Skeletal muscle tissue (tissue), 3 donors: ENCODE measurements at regions not wholly inside any gene's neighbourhood (a gene's known extent, or its start where the extent isn't known, plus 50 kb on each side); places are given as distances from the start of the nearest gene placed in this dataset.
A peak's percentile ranks its signal among the peaks of the same experiment; 100 is the strongest.

Experiments used
- H3K27ac ChIP-seq: one replicate; pipeline ENCODE4 v1.7.0; 2013; ENCODE audit warnings: mild to moderate bottlenecking, low read depth, low read length, inconsistent platforms
- H3K27me3 ChIP-seq, 3 donors: one replicate each; pipeline ENCODE4 v1.7.0; 2013; ENCODE audit warnings: low read length in 3 of 3; ENCODE audit not compliant: control insufficient read depth in 3 of 3, insufficient read depth in 3 of 3
- H3K36me3 ChIP-seq, 3 donors: one replicate each; pipeline ENCODE4 v1.7.0; 2013; ENCODE audit warnings: low read length in 3 of 3; ENCODE audit not compliant: control insufficient read depth in 3 of 3, insufficient read depth in 3 of 3
- H3K4me1 ChIP-seq, 3 donors: one replicate each; pipeline ENCODE4 v1.7.0; 2013; ENCODE audit warnings: low read length in 3 of 3, mild to moderate bottlenecking in 3 of 3; ENCODE audit not compliant: control insufficient read depth in 3 of 3, insufficient read depth in 3 of 3
- H3K4me3 ChIP-seq, 3 donors: one replicate each; pipeline ENCODE4 v1.7.0; 2013; ENCODE audit warnings: low read length in 3 of 3
- H3K9ac ChIP-seq, 3 donors: one replicate each; pipeline ENCODE4 v1.7.0; 2013; ENCODE audit warnings: low read length in 3 of 3, mild to moderate bottlenecking in 3 of 3, moderate library complexity in 2 of 3, low read depth in 1 of 3
- H3K9me3 ChIP-seq, 3 donors: one replicate each; pipeline ENCODE4 v1.7.0; 2013; ENCODE audit warnings: low read length in 3 of 3; ENCODE audit not compliant: control insufficient read depth in 3 of 3
- donor health status: Osteomylitis.

DNA sequence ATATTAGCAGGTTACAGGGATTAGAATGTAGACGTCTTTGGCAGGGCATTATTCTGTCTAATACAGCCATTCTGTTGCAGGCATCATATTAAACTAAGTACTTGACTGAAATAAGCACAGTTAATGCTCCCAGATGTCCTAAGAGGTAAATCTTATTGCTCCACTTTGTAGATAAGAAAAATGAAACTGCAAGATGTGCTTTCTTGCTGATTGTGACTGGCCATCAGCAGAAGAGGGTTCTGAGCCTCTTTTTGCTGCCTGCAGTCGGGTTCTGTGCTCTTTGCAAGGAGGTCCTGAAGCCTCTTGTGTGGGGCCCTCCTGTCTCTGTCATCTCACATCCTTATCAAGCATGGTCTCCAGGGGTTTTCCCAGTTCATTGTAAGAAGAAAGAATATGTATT lies 167.1 kb downstream of the KCNJ2 start:
- Histone ChIP-seq H3K36me3 (no peaks in the 10 kb centered on the region), H3K27ac (no peak overlapping the region), H3K9me3 (peaks cover 0 to 2% (median 0%) of the 10 kb centered on the region in 3 donors), H3K4me1 (no peaks in the 10 kb centered on the region), H3K4me3 (no peak overlapping the region), H3K9ac (no peak overlapping the region), H3K27me3 (no peaks in the 10 kb centered on the region)

DNA sequence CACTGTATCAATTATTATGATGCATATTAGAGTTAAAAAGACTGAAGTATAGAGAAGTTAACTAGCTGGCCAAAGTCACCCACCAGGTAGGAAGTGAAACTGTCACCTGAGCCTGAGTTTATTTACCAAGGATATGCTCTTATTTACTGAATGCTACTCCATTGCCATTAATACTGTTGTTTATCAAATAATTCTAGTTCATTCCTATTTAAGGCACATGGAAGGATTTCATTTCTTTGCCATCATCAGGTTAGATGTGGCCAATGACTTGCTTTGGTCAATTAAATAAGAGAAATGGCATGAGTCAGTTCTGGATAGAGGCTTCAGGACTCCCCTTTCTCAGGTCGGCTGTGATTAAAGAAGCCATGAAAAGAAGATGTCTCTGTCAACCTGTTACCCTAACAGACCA lies 169.6 kb downstream of the KCNJ2 start:
- Histone ChIP-seq H3K9ac (no peak overlapping the region), H3K4me3 (no peak overlapping the region), H3K27me3 (no peaks in the 10 kb centered on the region), H3K27ac (no peak overlapping the region), H3K4me1 (no peaks in the 10 kb centered on the region), H3K36me3 (no peaks in the 10 kb centered on the region), H3K9me3 (no peaks in the 10 kb centered on the region)

DNA sequence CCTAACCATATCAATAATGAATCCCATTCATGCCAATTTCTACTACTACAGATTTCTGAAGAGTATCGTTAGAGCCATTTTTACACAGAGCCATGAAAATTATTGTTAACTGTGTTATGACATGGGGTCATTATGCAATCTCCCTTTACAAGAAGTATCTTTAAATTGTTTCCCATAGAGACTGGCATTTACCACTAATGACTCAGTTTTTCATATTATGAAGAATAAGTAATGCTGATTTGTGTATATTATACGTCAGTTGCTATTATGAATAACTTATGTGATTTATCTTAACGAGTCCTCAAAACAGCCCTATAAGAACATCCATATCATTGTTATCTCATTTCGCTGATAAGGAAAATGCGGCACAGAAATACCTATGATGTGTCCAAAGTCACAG lies 173.8 kb downstream of the KCNJ2 start:
- Histone ChIP-seq H3K4me3 (no peak overlapping the region), H3K27ac (no peak overlapping the region), H3K4me1 (no peaks in the 10 kb centered on the region), H3K27me3 (no peaks in the 10 kb centered on the region), H3K9ac (no peak overlapping the region), H3K36me3 (no peaks in the 10 kb centered on the region), H3K9me3 (no peaks in the 10 kb centered on the region)

DNA sequence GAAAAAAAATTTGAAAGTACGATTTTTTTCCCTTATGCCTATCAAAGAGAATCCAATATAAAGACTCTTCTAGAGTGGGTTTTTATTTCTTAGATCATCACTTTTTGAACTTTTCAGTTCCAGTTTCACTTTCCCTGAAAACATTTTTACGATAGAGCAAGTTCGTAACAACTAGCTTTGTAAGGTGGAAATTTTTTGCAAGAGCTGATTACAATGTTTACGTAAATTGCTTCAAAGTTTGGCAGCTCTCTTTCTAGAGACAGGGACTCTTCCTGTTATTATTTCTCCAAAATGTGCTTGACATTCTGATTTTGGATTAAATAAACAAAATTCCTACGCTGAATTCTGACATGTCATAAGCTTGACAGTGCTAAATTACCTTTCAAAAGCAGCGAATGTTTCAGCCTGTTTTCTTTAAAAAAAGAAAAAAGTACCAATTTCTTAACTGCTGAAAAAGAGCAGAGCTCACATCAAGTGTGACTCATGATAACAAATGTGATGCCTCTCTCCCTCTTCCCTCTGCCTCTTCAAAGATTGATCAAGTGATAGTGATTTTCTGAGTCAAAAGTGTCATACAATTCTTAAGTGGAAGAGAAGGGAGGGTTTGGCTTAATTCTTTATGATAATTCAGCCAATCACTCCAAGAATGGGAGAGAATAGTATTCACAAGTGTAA lies 175.2 kb downstream of the KCNJ2 start:
- H3K9me3 ChIP-seq, result no peaks in the 10 kb centered on the region
- no peaks in the 10 kb centered on the region for H3K4me1 ChIP-seq
- no peak overlapping the region for H3K27ac ChIP-seq
- no peaks in the 10 kb centered on the region for H3K27me3 ChIP-seq
- H3K9ac ChIP-seq, result peak overlapping the region in 1 of 3 donors; percentile 47
- no peaks in the 10 kb centered on the region for H3K36me3 ChIP-seq
- H3K4me3 ChIP-seq, result peak overlapping the region; percentile 6 to 46 (median 44)

DNA sequence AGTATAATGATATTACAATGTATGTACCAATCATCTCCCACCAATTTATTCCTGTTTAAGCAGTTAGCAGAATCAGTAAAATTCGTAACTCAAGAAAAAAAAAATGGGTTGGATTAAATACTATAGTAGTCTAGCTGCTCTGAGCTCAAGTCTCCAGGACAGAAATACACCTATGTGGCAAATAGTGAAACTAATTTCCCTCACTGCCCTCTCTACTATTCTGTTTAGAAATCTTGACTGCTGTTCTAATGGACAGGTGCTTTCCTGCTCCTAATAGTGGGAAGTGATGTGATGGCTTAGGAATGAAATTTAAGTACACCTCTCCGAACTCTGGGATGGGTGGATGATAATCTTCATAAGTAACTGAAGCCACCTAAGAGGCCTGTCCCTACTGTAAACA lies 175.7 kb downstream of the KCNJ2 start:
- no peak overlapping the region for H3K27ac ChIP-seq
- no peaks in the 10 kb centered on the region for H3K9me3 ChIP-seq
- no peaks in the 10 kb centered on the region for H3K4me1 ChIP-seq
- H3K9ac ChIP-seq, result no peak overlapping the region
- no peak overlapping the region for H3K4me3 ChIP-seq
- H3K27me3 ChIP-seq, result no peaks in the 10 kb centered on the region
- no peaks in the 10 kb centered on the region for H3K36me3 ChIP-seq

DNA sequence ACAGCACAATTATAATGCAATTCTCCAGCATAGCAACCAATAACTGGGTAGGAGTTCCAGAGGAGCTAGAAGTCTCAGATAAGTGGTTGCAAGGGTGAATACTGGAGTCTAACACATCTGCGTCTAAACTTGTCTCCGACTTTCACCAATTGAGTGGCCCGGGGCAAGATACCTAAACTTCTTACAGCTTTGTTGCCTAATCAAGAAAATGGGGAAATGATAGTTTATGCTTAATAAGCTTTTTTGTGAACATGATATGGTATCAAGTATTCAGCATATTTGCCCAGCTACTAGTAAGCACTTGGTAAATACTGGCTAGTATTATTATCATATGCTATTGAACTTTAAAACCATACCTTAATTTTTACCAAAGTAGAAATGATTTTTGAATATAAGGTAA lies 183.5 kb downstream of the KCNJ2 start:
- Histone ChIP-seq H3K27ac (no peak overlapping the region), H3K4me3 (no peak overlapping the region), H3K4me1 (no peaks in the 10 kb centered on the region), H3K36me3 (no peaks in the 10 kb centered on the region), H3K9me3 (no peaks in the 10 kb centered on the region), H3K27me3 (no peaks in the 10 kb centered on the region), H3K9ac (no peak overlapping the region)

DNA sequence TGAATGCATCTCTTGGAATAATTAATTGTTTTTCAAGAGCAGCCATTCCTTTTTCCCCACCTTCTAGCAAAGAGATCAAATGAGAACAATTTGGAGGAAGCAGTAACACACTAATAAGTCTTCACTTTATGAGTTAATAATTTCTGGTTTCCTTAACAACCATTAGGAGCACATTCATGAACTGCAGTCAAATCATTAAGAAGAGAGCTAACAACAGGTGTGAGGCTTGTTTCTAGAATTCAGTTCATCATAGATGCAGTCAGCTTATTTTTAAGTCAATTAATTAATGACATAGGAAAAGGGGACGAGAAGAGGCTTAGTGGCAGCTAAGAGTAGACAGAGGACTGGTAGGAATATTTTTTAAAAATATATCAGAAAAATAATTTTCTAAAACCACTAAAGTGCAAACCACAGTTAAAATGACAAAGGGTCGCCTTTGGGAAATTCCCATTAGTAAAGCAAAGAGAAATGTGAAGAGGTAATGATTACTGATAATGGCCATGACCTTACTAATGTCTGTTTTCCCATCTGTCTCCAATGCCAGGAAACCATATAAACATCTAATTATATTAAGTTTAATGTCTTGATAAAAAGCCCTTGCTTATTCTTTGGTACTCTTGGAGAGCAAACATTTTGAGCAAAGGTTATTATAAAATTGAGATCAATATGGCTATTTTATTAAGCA lies 184.2 kb downstream of the KCNJ2 start:
- no peaks in the 10 kb centered on the region for H3K27me3 ChIP-seq
- no peaks in the 10 kb centered on the region for H3K9me3 ChIP-seq
- H3K27ac ChIP-seq, result no peak overlapping the region
- no peak overlapping the region for H3K4me3 ChIP-seq
- H3K9ac ChIP-seq, result no peak overlapping the region
- no peaks in the 10 kb centered on the region for H3K36me3 ChIP-seq
- no peaks in the 10 kb centered on the region for H3K4me1 ChIP-seq

DNA sequence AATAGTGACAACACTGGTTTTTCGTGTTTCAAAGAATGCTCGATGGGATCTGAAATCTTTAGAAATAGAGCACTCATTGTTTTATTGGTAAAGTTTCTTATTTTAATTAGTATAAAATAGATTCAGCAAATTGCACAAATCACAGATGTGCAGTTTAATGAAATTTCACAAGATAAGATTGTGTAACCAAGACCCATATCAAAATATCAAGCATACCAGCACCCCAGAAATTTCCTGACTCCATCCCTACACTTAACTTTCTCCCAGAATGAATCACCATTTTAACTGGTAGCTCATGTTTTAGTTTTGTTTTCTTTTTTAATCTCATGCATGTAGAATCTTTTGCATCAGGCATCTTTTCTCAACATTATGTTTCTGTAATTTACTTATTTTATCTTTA lies 185.9 kb downstream of the KCNJ2 start:
- Histone ChIP-seq H3K27ac (no peak overlapping the region), H3K9me3 (no peaks in the 10 kb centered on the region), H3K36me3 (no peaks in the 10 kb centered on the region), H3K4me3 (no peak overlapping the region), H3K9ac (no peak overlapping the region), H3K4me1 (no peaks in the 10 kb centered on the region), H3K27me3 (no peaks in the 10 kb centered on the region)

DNA sequence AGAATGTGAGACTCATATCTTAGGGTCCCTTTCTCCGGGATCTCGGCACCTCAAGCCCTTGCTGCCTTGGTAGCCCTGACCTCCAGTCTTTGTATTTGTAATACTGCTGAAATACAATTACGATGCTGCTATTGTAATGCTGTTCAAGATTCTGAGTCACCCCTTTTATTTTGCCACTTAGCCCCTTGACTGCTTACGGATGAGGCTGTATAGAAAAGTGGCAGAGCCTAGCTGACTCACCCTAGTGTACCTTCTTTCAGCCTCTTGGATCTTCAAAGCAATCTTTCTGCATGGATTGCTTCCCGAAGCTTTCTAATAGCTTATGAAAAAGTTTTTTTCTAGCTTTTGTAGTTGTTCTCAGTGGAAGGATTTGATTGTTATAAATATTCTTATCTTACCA lies 187.9 kb downstream of the KCNJ2 start:
- no peaks in the 10 kb centered on the region for H3K9me3 ChIP-seq
- H3K4me1 ChIP-seq, result no peaks in the 10 kb centered on the region
- H3K27ac ChIP-seq, result no peak overlapping the region
- H3K27me3 ChIP-seq, result no peaks in the 10 kb centered on the region
- H3K4me3 ChIP-seq, result no peak overlapping the region
- H3K36me3 ChIP-seq, result no peaks in the 10 kb centered on the region
- H3K9ac ChIP-seq, result no peak overlapping the region

DNA sequence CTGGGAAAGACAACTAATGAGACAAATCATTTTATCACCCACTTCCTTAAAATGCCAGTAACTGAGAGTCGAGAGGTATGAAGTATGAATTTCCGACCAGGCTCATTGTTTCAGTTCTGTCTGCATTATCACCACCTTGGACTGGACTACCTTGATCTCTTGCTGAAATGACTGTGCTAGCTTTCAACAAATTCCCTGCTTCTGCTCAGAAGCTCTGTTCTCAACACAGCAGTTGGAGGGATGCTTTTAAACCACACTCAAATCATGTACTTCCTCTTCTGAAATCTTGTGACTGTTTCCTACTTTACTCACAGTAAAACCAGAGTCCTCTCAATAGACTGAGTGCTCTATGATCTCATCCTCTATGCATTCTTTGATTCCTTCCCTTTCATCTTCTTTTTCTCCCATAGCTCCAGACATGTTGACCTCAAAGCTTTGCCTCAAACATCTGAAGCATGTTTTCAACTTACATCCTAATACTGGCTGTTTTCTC lies 195.8 kb downstream of the KCNJ2 start:
- H3K27ac ChIP-seq, result no peak overlapping the region
- no peaks in the 10 kb centered on the region for H3K9me3 ChIP-seq
- no peaks in the 10 kb centered on the region for H3K36me3 ChIP-seq
- H3K4me3 ChIP-seq, result no peak overlapping the region
- no peaks in the 10 kb centered on the region for H3K27me3 ChIP-seq
- H3K4me1 ChIP-seq, result no peaks in the 10 kb centered on the region
- no peak overlapping the region for H3K9ac ChIP-seq
